H9 (cell line): ENCODE measurements at regions not wholly inside any gene's neighbourhood (a gene's known extent, or its start where the extent isn't known, plus 50 kb on each side); places are given as distances from the start of the nearest gene placed in this dataset.

ENCODE experiments used
- DNase-seq: peaks from one replicate; pipeline ENCODE4 v3.0.0-alpha.2; 2017
- H2AFZ ChIP-seq: one replicate; pipeline ENCODE4 v1.6.1; 2013; ENCODE audit warnings: mild to moderate bottlenecking, low read length, control low read depth, moderate library complexity
- H2AK5ac ChIP-seq: 2 replicates; pipeline ENCODE4 v1.6.1; 2013; ENCODE audit warnings: low read length, control low read depth, mixed read lengths; ENCODE audit not compliant: insufficient read length
- H2BK120ac ChIP-seq: one replicate; pipeline ENCODE4 v1.6.1; 2013; ENCODE audit warnings: low read depth, mild to moderate bottlenecking, low read length, control low read depth, inconsistent platforms; ENCODE audit not compliant: poor library complexity, severe bottlenecking
- H2BK12ac ChIP-seq: 2 replicates; pipeline ENCODE4 v1.6.1; 2013; ENCODE audit warnings: low read length, control low read depth, mixed read lengths, low read depth; ENCODE audit not compliant: insufficient read length
- H2BK15ac ChIP-seq: 2 replicates; pipeline ENCODE4 v1.6.1; 2013; ENCODE audit warnings: low read depth, low read length, control low read depth
- H2BK20ac ChIP-seq: one replicate; pipeline ENCODE4 v1.6.1; 2013; ENCODE audit warnings: low read depth, mild to moderate bottlenecking, low read length, control low read depth, inconsistent platforms; ENCODE audit not compliant: poor library complexity, severe bottlenecking
- H2BK5ac ChIP-seq: 2 replicates; pipeline ENCODE4 v1.6.1; 2013; ENCODE audit warnings: low read length, control low read depth, mixed read lengths; ENCODE audit not compliant: insufficient read length
- H3K14ac ChIP-seq: 2 replicates; pipeline ENCODE4 v1.6.1; 2013; ENCODE audit warnings: low read length, control low read depth; ENCODE audit not compliant: insufficient read depth
- H3K18ac ChIP-seq: 2 replicates; pipeline ENCODE4 v1.6.1; 2013; ENCODE audit warnings: low read depth, mild to moderate bottlenecking, mixed read lengths, low read length, control low read depth; ENCODE audit not compliant: insufficient read length
- H3K23ac ChIP-seq: 2 replicates; pipeline ENCODE4 v1.6.1; 2013; ENCODE audit warnings: low read length, control low read depth, mixed read lengths, low read depth; ENCODE audit not compliant: insufficient read length
- H3K23me2 ChIP-seq: 2 replicates; pipeline ENCODE4 v1.6.1; 2013; ENCODE audit warnings: low read depth, mild to moderate bottlenecking, mixed read lengths, low read length, control low read depth; ENCODE audit not compliant: insufficient read length, poor library complexity, severe bottlenecking
- H3K27ac ChIP-seq: 2 replicates; pipeline ENCODE4 v1.5.1; 2013; ENCODE audit warnings: low read length, control low read depth, mixed read lengths, low read depth; ENCODE audit not compliant: insufficient read length
- H3K27me3 ChIP-seq: 2 replicates; pipeline ENCODE4 v1.6.1; 2013; ENCODE audit warnings: low read length, control low read depth, inconsistent platforms; ENCODE audit not compliant: insufficient read depth
- H3K4ac ChIP-seq: 2 replicates; pipeline ENCODE4 v1.6.1; 2013; ENCODE audit warnings: low read depth, mild to moderate bottlenecking, control low read depth, inconsistent platforms, low read length, moderate library complexity
- H3K4me1 ChIP-seq: 2 replicates; pipeline ENCODE4 v1.6.1; 2013; ENCODE audit warnings: low read length, control low read depth, inconsistent platforms; ENCODE audit not compliant: insufficient read depth
- H3K4me2 ChIP-seq: 2 replicates; pipeline ENCODE4 v1.6.1; 2013; ENCODE audit warnings: low read length, control low read depth, mixed read lengths; ENCODE audit not compliant: insufficient read length, insufficient read depth
- H3K56ac ChIP-seq: 2 replicates; pipeline ENCODE4 v1.6.1; 2013; ENCODE audit warnings: low read depth, mild to moderate bottlenecking, mixed read lengths, low read length, control low read depth; ENCODE audit not compliant: insufficient read length
- H3K79me1 ChIP-seq: 2 replicates; pipeline ENCODE4 v1.6.1; 2013; ENCODE audit warnings: low read depth, mild to moderate bottlenecking, moderate library complexity, low read length, control low read depth, inconsistent platforms; ENCODE audit not compliant: insufficient read depth, poor library complexity, severe bottlenecking
- H3K79me2 ChIP-seq: 2 replicates; pipeline ENCODE4 v1.6.1; 2013; ENCODE audit warnings: low read length, control low read depth, inconsistent platforms; ENCODE audit not compliant: insufficient read depth
- H3K9ac ChIP-seq: 2 replicates; pipeline ENCODE4 v1.6.1; 2013; ENCODE audit warnings: low read length, control low read depth, mixed read lengths; ENCODE audit not compliant: insufficient read length; ENCODE audit errors: extremely low read depth
- H3K9me3 ChIP-seq: one replicate; pipeline ENCODE4 v1.6.1; 2013; ENCODE audit warnings: low read depth, low read length, inconsistent platforms; ENCODE audit not compliant: control insufficient read depth
- H3T11ph ChIP-seq: one replicate; pipeline ENCODE4 v1.6.1; 2013; ENCODE audit warnings: mild to moderate bottlenecking, low read length, control low read depth, inconsistent platforms
- H4K20me1 ChIP-seq: one replicate; pipeline ENCODE4 v1.6.1; 2013; ENCODE audit not compliant: control insufficient read depth, insufficient read length, insufficient read depth
- H4K5ac ChIP-seq: 2 replicates; pipeline ENCODE4 v1.6.1; 2013; ENCODE audit warnings: low read depth, mild to moderate bottlenecking, mixed read lengths, low read length, control low read depth; ENCODE audit not compliant: insufficient read length
- H4K8ac ChIP-seq: replicated peaks from 2 replicates; pipeline ENCODE4 v1.6.1; 2013; ENCODE audit warnings: low read length, control low read depth, mixed read lengths, low read depth; ENCODE audit not compliant: insufficient read length
- H4K91ac ChIP-seq: 2 replicates; pipeline ENCODE4 v1.6.1; 2013; ENCODE audit warnings: low read depth, mild to moderate bottlenecking, moderate library complexity, mixed read lengths, low read length, control low read depth; ENCODE audit not compliant: insufficient read length
- H3K27ac Mint-ChIP-seq, 3 experiments: 2 replicates in 2 of 3; 3 replicates in 1 of 3; pipeline ENCODE4 v1.8.0; 2020 to 2021; ENCODE audit warnings: mixed read lengths in 3 of 3, mild to moderate bottlenecking in 1 of 3, moderate library complexity in 1 of 3
- H3K27me3 Mint-ChIP-seq: 2 replicates; pipeline ENCODE4 v1.8.0; 2021; ENCODE audit warnings: low read depth, mild to moderate bottlenecking, moderate library complexity, mixed read lengths
- H3K36me3 Mint-ChIP-seq, 3 experiments: 2 replicates in 2 of 3; 3 replicates in 1 of 3; pipeline ENCODE4 v1.8.0; 2020 to 2021; ENCODE audit warnings: low read depth in 3 of 3, mixed read lengths in 3 of 3; ENCODE audit not compliant: insufficient read depth in 1 of 3
- H3K4me1 Mint-ChIP-seq, 2 experiments: 2 replicates each; pipeline ENCODE4 v1.8.0; 2020; ENCODE audit warnings: mixed read lengths in 2 of 2
- H3K4me3 Mint-ChIP-seq, 2 experiments: 2 replicates in 1 of 2; 3 replicates in 1 of 2; pipeline ENCODE4 v1.8.0; 2020 to 2021; ENCODE audit warnings: mild to moderate bottlenecking in 2 of 2, mixed read lengths in 2 of 2, moderate library complexity in 1 of 2
- H3K9me3 Mint-ChIP-seq, 2 experiments: 2 replicates in 1 of 2; 3 replicates in 1 of 2; pipeline ENCODE4 v1.8.0; 2020; ENCODE audit warnings: mild to moderate bottlenecking in 2 of 2, mixed read lengths in 2 of 2, moderate library complexity in 1 of 2
- WGBS: extraction: QIAGEN DNeasy Blood & Tissue Kit; methylation state at CpG from one replicate; pipeline ENCODE4 v1.1.7; 2013; ENCODE audit warnings: missing lambda C conversion rate, low lambda C conversion rate, mixed read lengths; ENCODE audit not compliant: insufficient read length; ENCODE audit errors: extremely low coverage; 5-methylcytosine and 5-hydroxymethylcytosine counted together
- TF ChIP-seq, protein P1 (sequence below): fragments of 200-600 bp; sonication (generic); conservative IDR thresholded peaks from 3 replicates; pipeline ENCODE4 v1.8.0; 2021; ENCODE audit warnings: antibody characterized with exemption, mild to moderate bottlenecking

DNA sequence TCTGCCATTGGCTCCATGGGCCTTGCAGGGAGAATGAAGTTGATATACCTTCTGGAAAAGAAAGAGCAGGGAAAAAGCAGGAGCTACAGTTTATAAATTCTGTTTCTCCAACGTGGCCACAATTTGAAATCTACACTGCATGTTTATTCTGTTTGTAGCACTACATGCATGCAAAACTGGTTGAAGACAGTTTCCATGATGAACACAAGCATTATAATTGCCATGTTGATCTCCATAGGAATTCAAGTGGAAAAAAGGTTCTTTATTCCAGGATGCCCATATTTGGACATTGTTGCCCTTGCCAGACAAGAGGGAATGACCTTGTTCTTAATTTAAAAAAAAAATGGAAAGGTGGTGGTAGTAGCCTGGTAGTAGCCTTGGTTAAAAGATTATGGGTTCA is 69.2 kb upstream of the PALM2AKAP2 start:
- Mint-ChIP-seq H3K36me3 (no peaks in the 10 kb centered on the region; a peak in 1 of 7 replicates), H3K4me1 (0 out of 4 replicates have a peak, but pooled peaks cover under 1 to 2% of the 10 kb centered on the region in 2 experiments)

More for the DNA sequence above, 69.2 kb upstream of the PALM2AKAP2 start:
- H3K56ac ChIP-seq, result no peak overlapping the region
- no peaks in the 10 kb centered on the region for H3K23me2 ChIP-seq
- no peaks in the 10 kb centered on the region for H3K4me1 ChIP-seq
- no peak overlapping the region for H2BK12ac ChIP-seq
- no CpG with 5 or more reads among the region's 1 CpG for WGBS
- H3K27me3 ChIP-seq, result no peaks in the 10 kb centered on the region
- no peaks in the 10 kb centered on the region for H3K79me1 ChIP-seq
- no peak overlapping the region for H2BK5ac ChIP-seq
- Mint-ChIP-seq H3K9me3 (no peaks in the 10 kb centered on the region), H3K27ac (no peak overlapping the region), H3K4me3 (no peak overlapping the region), H3K27me3 (no peaks in the 10 kb centered on the region)
- H3K18ac ChIP-seq, result no peak overlapping the region
- H3K79me2 ChIP-seq, result no peaks in the 10 kb centered on the region
- no peak overlapping the region for H2AK5ac ChIP-seq
- no peak overlapping the region for H3K14ac ChIP-seq
- no peak overlapping the region for H4K8ac ChIP-seq
- H4K5ac ChIP-seq, result no peak overlapping the region
- H4K91ac ChIP-seq, result no peak overlapping the region
- DNase-seq, result no peak
- no peak overlapping the region for H3K23ac ChIP-seq
- TF ChIP-seq, protein P1, sequence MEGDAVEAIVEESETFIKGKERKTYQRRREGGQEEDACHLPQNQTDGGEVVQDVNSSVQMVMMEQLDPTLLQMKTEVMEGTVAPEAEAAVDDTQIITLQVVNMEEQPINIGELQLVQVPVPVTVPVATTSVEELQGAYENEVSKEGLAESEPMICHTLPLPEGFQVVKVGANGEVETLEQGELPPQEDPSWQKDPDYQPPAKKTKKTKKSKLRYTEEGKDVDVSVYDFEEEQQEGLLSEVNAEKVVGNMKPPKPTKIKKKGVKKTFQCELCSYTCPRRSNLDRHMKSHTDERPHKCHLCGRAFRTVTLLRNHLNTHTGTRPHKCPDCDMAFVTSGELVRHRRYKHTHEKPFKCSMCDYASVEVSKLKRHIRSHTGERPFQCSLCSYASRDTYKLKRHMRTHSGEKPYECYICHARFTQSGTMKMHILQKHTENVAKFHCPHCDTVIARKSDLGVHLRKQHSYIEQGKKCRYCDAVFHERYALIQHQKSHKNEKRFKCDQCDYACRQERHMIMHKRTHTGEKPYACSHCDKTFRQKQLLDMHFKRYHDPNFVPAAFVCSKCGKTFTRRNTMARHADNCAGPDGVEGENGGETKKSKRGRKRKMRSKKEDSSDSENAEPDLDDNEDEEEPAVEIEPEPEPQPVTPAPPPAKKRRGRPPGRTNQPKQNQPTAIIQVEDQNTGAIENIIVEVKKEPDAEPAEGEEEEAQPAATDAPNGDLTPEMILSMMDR, result no peak
- no peak overlapping the region for H3K9ac ChIP-seq
- no peak overlapping the region for H3K4ac ChIP-seq
- no peaks in the 10 kb centered on the region for H3K9me3 ChIP-seq
- H3T11ph ChIP-seq, result no peak overlapping the region
- H2BK120ac ChIP-seq, result no peak overlapping the region
- no peak overlapping the region for H2BK20ac ChIP-seq
- no peak overlapping the region for H3K4me2 ChIP-seq
- H4K20me1 ChIP-seq, result no peaks in the 10 kb centered on the region
- H2AFZ ChIP-seq, result no peak overlapping the region
- H3K27ac ChIP-seq, result no peak overlapping the region
- no peak overlapping the region for H2BK15ac ChIP-seq
